ENCODE measurements at regions not wholly inside any gene's neighbourhood (a gene's known extent, or its start where the extent isn't known, plus 50 kb on each side); places are given as distances from the start of the nearest gene placed in this dataset.

- Mint-ChIP-seq H3K9me3 (ENCODE audit: unreplicated experiment) (peaks cover 36% of the 10 kb centered on the region), H3K4me1 (ENCODE audit: insufficient read depth, unreplicated experiment) (no peaks in the 10 kb centered on the region), H3K4me3 (ENCODE audit: unreplicated experiment) (no peak overlapping the region), H3K27me3 (ENCODE audit: insufficient read depth, unreplicated experiment) (no peaks in the 10 kb centered on the region), H3K36me3 (ENCODE audit: insufficient read depth, unreplicated experiment) (no peaks in the 10 kb centered on the region), H3K27ac (ENCODE audit: low read depth, unreplicated experiment) (no peak overlapping the region)
- ChIA-PET CTCF (no interaction called here), POLR2A (no interaction called here)
- DNase-seq (ENCODE audit: unreplicated experiment), result no peak
- no TSS peak for BruUV-seq (replicated peaks)
- intact Hi-C loops (cut with micrococcal nuclease), result no loop called here
- TF ChIP-seq CTCF (IDR thresholded peaks at IDR 0.05; ENCODE audit: unreplicated experiment), result no peak
Measured at GRCh38 chrX:455673-456072, 69.0 kb upstream of the PPP2R3B start.

GRCh38 chrX:456146-456545, 69.4 kb upstream of the PPP2R3B start:
- H3K9me3 Mint-ChIP-seq (ENCODE audit: unreplicated experiment), result peaks cover 38% of the 10 kb centered on the region
- POLR2A ChIA-PET, result no interaction called here
- no peaks in the 10 kb centered on the region for H3K36me3 Mint-ChIP-seq (ENCODE audit: insufficient read depth, unreplicated experiment)
- intact Hi-C loops (cut with micrococcal nuclease), result no loop called here
- no peaks in the 10 kb centered on the region for H3K4me1 Mint-ChIP-seq (ENCODE audit: insufficient read depth, unreplicated experiment)
- no peak overlapping the region for H3K4me3 Mint-ChIP-seq (ENCODE audit: unreplicated experiment)
- BruUV-seq (replicated peaks), result no TSS peak
- H3K27ac Mint-ChIP-seq (ENCODE audit: low read depth, unreplicated experiment), result no peak overlapping the region
- H3K27me3 Mint-ChIP-seq (ENCODE audit: insufficient read depth, unreplicated experiment), result no peaks in the 10 kb centered on the region
- no peak for DNase-seq (ENCODE audit: unreplicated experiment)
- CTCF ChIA-PET, result no interaction called here
- TF ChIP-seq CTCF (IDR thresholded peaks at IDR 0.05; ENCODE audit: unreplicated experiment), result no peak

GRCh38 chrX:456551-457291, 70.0 kb upstream of the PPP2R3B start:
- Mint-ChIP-seq H3K36me3 (ENCODE audit: insufficient read depth, unreplicated experiment) (no peaks in the 10 kb centered on the region), H3K4me3 (ENCODE audit: unreplicated experiment) (no peak overlapping the region), H3K9me3 (ENCODE audit: unreplicated experiment) (peaks cover 43% of the 10 kb centered on the region), H3K27ac (ENCODE audit: low read depth, unreplicated experiment) (no peak overlapping the region), H3K27me3 (ENCODE audit: insufficient read depth, unreplicated experiment) (no peaks in the 10 kb centered on the region), H3K4me1 (ENCODE audit: insufficient read depth, unreplicated experiment) (no peaks in the 10 kb centered on the region)
- intact Hi-C loops (cut with micrococcal nuclease), result no loop called here
- no peak for TF ChIP-seq CTCF (IDR thresholded peaks at IDR 0.05; ENCODE audit: unreplicated experiment)
- BruUV-seq (replicated peaks), result no TSS peak
- POLR2A ChIA-PET, result no interaction called here
- no peak for DNase-seq (ENCODE audit: unreplicated experiment)
- CTCF ChIA-PET, result no interaction called here

GRCh38 chrX:457292-457679, 70.6 kb upstream of the PPP2R3B start:
- Mint-ChIP-seq H3K9me3 (ENCODE audit: unreplicated experiment) (peaks cover 44% of the 10 kb centered on the region), H3K36me3 (ENCODE audit: insufficient read depth, unreplicated experiment) (no peaks in the 10 kb centered on the region), H3K27me3 (ENCODE audit: insufficient read depth, unreplicated experiment) (no peaks in the 10 kb centered on the region), H3K4me1 (ENCODE audit: insufficient read depth, unreplicated experiment) (no peaks in the 10 kb centered on the region), H3K27ac (ENCODE audit: low read depth, unreplicated experiment) (no peak overlapping the region), H3K4me3 (ENCODE audit: unreplicated experiment) (no peak overlapping the region)
- ChIA-PET CTCF (no interaction called here), POLR2A (no interaction called here)
- TF ChIP-seq CTCF (IDR thresholded peaks at IDR 0.05; ENCODE audit: unreplicated experiment), result no peak
- intact Hi-C loops (cut with micrococcal nuclease), result no loop called here
- no TSS peak for BruUV-seq (replicated peaks)
- no peak for DNase-seq (ENCODE audit: unreplicated experiment)

All from MCF 10A (cell line).